Nucleus accumbens (tissue), 56 donors: ENCODE measurements at regions not wholly inside any gene's neighbourhood (a gene's known extent, or its start where the extent isn't known, plus 50 kb on each side); places are given as distances from the start of the nearest gene placed in this dataset.

Experiments
- DNase-seq, 56 donors: peaks; one replicate each; lab custom pipeline; 2025; lab: John Stamatoyannopoulos, UW

- no peak for DNase-seq
Observed at GRCh38 chr2:123695426-123695825, 329.7 kb upstream of the CNTNAP5 start.

GRCh38 chr2:123696021-123696420 is 329.1 kb upstream of the CNTNAP5 start:
- no peak for DNase-seq

GRCh38 chr2:123696799-123697410 is 328.2 kb upstream of the CNTNAP5 start:
- DNase-seq, result no peak

GRCh38 chr2:123715467-123715982 is 309.6 kb upstream of the CNTNAP5 start:
- DNase-seq, result no peak

- DNase-seq, result no peak
Observed at GRCh38 chr2:123717636-123718334, 307.3 kb upstream of the CNTNAP5 start.

- DNase-seq, result no peak
Observed at GRCh38 chr2:123720760-123721159, 304.3 kb upstream of the CNTNAP5 start.

- DNase-seq, result no peak
Observed at GRCh38 chr2:123723706-123724105, 301.4 kb upstream of the CNTNAP5 start.

GRCh38 chr2:123732563-123732962 is 292.5 kb upstream of the CNTNAP5 start:
- no peak for DNase-seq

- no peak for DNase-seq
Observed at GRCh38 chr2:123737371-123737770, 287.7 kb upstream of the CNTNAP5 start.

- no peak for DNase-seq
Observed at GRCh38 chr2:123738643-123739042, 286.4 kb upstream of the CNTNAP5 start.

GRCh38 chr2:123746006-123746405 is 279.1 kb upstream of the CNTNAP5 start:
- no peak for DNase-seq

GRCh38 chr2:123747326-123747725 is 277.8 kb upstream of the CNTNAP5 start:
- DNase-seq, result no peak

- DNase-seq, result no peak
Observed at GRCh38 chr2:123762221-123762620, 262.9 kb upstream of the CNTNAP5 start.

- DNase-seq, result no peak
Observed at GRCh38 chr2:123768233-123768632, 256.9 kb upstream of the CNTNAP5 start.

GRCh38 chr2:123769001-123769400 is 256.1 kb upstream of the CNTNAP5 start:
- DNase-seq, result no peak

- no peak for DNase-seq
Observed at GRCh38 chr2:123770996-123771720, 253.9 kb upstream of the CNTNAP5 start.

- DNase-seq, result no peak
Observed at GRCh38 chr2:123771928-123772632, 253.0 kb upstream of the CNTNAP5 start.

- DNase-seq, result no peak
Observed at GRCh38 chr2:123777116-123777515, 248.0 kb upstream of the CNTNAP5 start.

- DNase-seq, result no peak
Observed at GRCh38 chr2:123783164-123783563, 241.9 kb upstream of the CNTNAP5 start.

- no peak for DNase-seq
Observed at GRCh38 chr2:123785332-123785731, 239.8 kb upstream of the CNTNAP5 start.

GRCh38 chr2:123791207-123791606 is 233.9 kb upstream of the CNTNAP5 start:
- DNase-seq, result no peak
